GM21423 (cell line): ENCODE measurements at regions not wholly inside any gene's neighbourhood (a gene's known extent, or its start where the extent isn't known, plus 50 kb on each side); places are given as distances from the start of the nearest gene placed in this dataset.
"Not testable (repeated sequence)": the region's sequence is repeated elsewhere in the genome, so short reads cannot be mapped to it uniquely, and the experiment has no call there.

ENCODE experiments used
- ATAC-seq: cut with Tn5 transposase; IDR thresholded peaks from one replicate; pipeline ENCODE4 v1.9.1; 2021; ENCODE audit warnings: mild to moderate bottlenecking, moderate library complexity; ENCODE audit not compliant: unreplicated experiment

- ATAC-seq: peak; percentile 93
Measured at GRCh38 chr12:90515199-90516175, 439.5 kb downstream of the CCER1 start.

- no peak for ATAC-seq
Measured at GRCh38 chr12:90514325-90514724, 440.7 kb downstream of the CCER1 start.

- ATAC-seq: no peak
Measured at GRCh38 chr12:90512518-90512917, 442.5 kb downstream of the CCER1 start.

GRCh38 chr12:90510948-90511347 is 444.0 kb downstream of the CCER1 start:
- ATAC-seq: no peak

GRCh38 chr12:90504806-90505205 is 450.2 kb downstream of the CCER1 start:
- ATAC-seq: no peak

- no peak for ATAC-seq
Measured at GRCh38 chr12:90502070-90502469, 452.9 kb downstream of the CCER1 start.

- ATAC-seq: no peak
Measured at GRCh38 chr12:90501412-90501811, 453.6 kb downstream of the CCER1 start.

GRCh38 chr12:90499795-90500194 is 455.2 kb downstream of the CCER1 start:
- no peak for ATAC-seq

- ATAC-seq: no peak
Measured at GRCh38 chr12:90497923-90498545, 456.9 kb downstream of the CCER1 start.

GRCh38 chr12:90490355-90490754 is 464.6 kb downstream of the CCER1 start:
- no peak for ATAC-seq

- ATAC-seq: no peak
Measured at GRCh38 chr12:90489141-90489540, 465.8 kb downstream of the CCER1 start.

GRCh38 chr12:90485560-90485959 is 469.4 kb downstream of the CCER1 start:
- no peak for ATAC-seq

- ATAC-seq: no peak
Measured at GRCh38 chr12:90484094-90484493, 470.9 kb downstream of the CCER1 start.

GRCh38 chr12:90481748-90482147 is 473.2 kb downstream of the CCER1 start:
- no peak for ATAC-seq

- ATAC-seq: no peak
Measured at GRCh38 chr12:90479237-90479636, 475.7 kb downstream of the CCER1 start.

GRCh38 chr12:90473831-90474230 is 481.1 kb downstream of the CCER1 start:
- ATAC-seq: no peak

- ATAC-seq: no peak
Measured at GRCh38 chr12:90460681-90461080, 494.3 kb downstream of the CCER1 start.

- ATAC-seq: no peak
Measured at GRCh38 chr12:90456248-90456647, 498.7 kb downstream of the CCER1 start.

- no peak for ATAC-seq
Measured at GRCh38 chr12:90455756-90456155, 499.2 kb downstream of the CCER1 start.

GRCh38 chr12:90449611-90450010 is 505.4 kb downstream of the CCER1 start:
- no peak for ATAC-seq

GRCh38 chr12:90443466-90443865 is 511.5 kb downstream of the CCER1 start:
- ATAC-seq: not testable (repeated sequence)

- ATAC-seq: no peak
Measured at GRCh38 chr12:90441431-90441830, 513.5 kb downstream of the CCER1 start.
